A673 (cell line): ENCODE measurements at regions not wholly inside any gene's neighbourhood (a gene's known extent, or its start where the extent isn't known, plus 50 kb on each side); places are given as distances from the start of the nearest gene placed in this dataset.

Source experiments
- EZH2 ChIP-seq: fragments of 200-600 bp; sonication (generic); IDR thresholded peaks from 2 replicates; pipeline ENCODE4 v1.6.1; 2017; ENCODE audit warnings: borderline replicate concordance, low read depth, mild to moderate bottlenecking, mixed read lengths, antibody characterized with exemption, low read length; ENCODE audit not compliant: poor library complexity, severe bottlenecking
- TF ChIP-seq, protein P1 (sequence below): fragments of 300-800, 200-600 bp; sonication (generic); conservative IDR thresholded peaks from 2 replicates; pipeline ENCODE4 v1.5.1; 2017; ENCODE audit warnings: low read depth, mild to moderate bottlenecking, antibody characterized with exemption, low read length, moderate library complexity, mixed read lengths

- TF ChIP-seq, protein P1, sequence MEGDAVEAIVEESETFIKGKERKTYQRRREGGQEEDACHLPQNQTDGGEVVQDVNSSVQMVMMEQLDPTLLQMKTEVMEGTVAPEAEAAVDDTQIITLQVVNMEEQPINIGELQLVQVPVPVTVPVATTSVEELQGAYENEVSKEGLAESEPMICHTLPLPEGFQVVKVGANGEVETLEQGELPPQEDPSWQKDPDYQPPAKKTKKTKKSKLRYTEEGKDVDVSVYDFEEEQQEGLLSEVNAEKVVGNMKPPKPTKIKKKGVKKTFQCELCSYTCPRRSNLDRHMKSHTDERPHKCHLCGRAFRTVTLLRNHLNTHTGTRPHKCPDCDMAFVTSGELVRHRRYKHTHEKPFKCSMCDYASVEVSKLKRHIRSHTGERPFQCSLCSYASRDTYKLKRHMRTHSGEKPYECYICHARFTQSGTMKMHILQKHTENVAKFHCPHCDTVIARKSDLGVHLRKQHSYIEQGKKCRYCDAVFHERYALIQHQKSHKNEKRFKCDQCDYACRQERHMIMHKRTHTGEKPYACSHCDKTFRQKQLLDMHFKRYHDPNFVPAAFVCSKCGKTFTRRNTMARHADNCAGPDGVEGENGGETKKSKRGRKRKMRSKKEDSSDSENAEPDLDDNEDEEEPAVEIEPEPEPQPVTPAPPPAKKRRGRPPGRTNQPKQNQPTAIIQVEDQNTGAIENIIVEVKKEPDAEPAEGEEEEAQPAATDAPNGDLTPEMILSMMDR = no peak
- TF ChIP-seq EZH2 = no peak
Observed at GRCh38 chr1:10854856-10855459, 58.5 kb upstream of the CASZ1 start.
